ENCODE measurements at regions not wholly inside any gene's neighbourhood (a gene's known extent, or its start where the extent isn't known, plus 50 kb on each side); places are given as distances from the start of the nearest gene placed in this dataset.

DNA sequence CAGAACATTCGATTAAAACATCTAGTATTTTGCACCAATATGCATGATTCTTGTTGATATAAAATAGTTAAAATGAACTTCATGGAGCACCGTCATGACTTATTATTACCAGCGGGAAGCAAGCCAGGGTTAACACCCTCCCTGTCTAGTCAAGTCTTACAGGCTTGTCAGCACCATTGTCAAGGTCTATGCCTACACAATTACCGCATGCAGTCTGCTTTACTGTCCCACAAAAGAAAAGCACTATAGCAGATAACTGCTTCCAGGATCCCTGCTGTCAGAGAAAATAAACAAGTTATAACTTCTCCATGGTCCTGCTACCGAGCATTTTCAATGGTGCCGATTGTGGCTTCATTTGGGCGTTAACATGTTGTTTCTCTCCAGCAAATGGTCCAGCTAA lies 968.0 kb upstream of the FAM98A start (continued):
- no peak for TF ChIP-seq CHD1 (IDR thresholded peaks at IDR 0.05; ENCODE audit: low read depth, low read length)
- TF ChIP-seq, protein P1, sequence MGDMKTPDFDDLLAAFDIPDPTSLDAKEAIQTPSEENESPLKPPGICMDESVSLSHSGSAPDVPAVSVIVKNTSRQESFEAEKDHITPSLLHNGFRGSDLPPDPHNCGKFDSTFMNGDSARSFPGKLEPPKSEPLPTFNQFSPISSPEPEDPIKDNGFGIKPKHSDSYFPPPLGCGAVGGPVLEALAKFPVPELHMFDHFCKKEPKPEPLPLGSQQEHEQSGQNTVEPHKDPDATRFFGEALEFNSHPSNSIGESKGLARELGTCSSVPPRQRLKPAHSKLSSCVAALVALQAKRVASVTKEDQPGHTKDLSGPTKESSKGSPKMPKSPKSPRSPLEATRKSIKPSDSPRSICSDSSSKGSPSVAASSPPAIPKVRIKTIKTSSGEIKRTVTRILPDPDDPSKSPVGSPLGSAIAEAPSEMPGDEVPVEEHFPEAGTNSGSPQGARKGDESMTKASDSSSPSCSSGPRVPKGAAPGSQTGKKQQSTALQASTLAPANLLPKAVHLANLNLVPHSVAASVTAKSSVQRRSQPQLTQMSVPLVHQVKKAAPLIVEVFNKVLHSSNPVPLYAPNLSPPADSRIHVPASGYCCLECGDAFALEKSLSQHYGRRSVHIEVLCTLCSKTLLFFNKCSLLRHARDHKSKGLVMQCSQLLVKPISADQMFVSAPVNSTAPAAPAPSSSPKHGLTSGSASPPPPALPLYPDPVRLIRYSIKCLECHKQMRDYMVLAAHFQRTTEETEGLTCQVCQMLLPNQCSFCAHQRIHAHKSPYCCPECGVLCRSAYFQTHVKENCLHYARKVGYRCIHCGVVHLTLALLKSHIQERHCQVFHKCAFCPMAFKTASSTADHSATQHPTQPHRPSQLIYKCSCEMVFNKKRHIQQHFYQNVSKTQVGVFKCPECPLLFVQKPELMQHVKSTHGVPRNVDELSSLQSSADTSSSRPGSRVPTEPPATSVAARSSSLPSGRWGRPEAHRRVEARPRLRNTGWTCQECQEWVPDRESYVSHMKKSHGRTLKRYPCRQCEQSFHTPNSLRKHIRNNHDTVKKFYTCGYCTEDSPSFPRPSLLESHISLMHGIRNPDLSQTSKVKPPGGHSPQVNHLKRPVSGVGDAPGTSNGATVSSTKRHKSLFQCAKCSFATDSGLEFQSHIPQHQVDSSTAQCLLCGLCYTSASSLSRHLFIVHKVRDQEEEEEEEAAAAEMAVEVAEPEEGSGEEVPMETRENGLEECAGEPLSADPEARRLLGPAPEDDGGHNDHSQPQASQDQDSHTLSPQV (IDR thresholded peaks at IDR 0.05), result no peak
- no peak for TF ChIP-seq ZNF274 (IDR thresholded peaks at IDR 0.05; ENCODE audit: insufficient read depth, insufficient read length)

DNA sequence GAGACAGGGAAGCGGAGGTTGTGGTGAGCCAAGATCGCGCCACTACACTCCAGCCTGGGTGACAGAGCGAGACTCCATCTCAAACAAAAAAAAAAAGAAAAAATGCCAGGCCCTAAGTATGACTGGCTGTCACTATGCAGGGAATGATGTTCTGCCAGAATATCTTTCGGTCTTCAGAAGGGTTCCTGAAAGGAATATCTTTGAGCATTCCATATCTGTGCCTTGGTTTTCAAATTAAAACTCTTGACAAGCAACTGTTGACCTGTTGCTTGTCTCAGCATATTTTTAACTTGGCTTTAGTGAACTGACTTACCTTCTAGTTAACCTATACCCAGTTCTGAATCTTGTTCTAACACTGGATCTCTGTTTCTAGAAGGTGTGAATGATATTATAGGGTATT lies 953.2 kb upstream of the FAM98A start:
- H2AFZ ChIP-seq (ENCODE audit: control insufficient read depth, low read depth, low read length), result no peak overlapping the region
- ATAC-seq (no peak), DNase-seq (ENCODE audit: low read depth, low spot score) (no peak), FAIRE-seq (no peak)
- intact Hi-C loops (cut with micrococcal nuclease; ENCODE audit: unreplicated experiment) (no loop called here), in situ Hi-C loops (cut with MboI) (no loop called here)
- H3K27ac ChIP-seq (ENCODE audit: control insufficient read depth, insufficient read depth), result no peak overlapping the region
- no peak overlapping the region for H3K4me3 ChIP-seq
- ChIA-PET SMC1A (ENCODE audit: uncharacterized antibody, unreplicated experiment) (no interaction called here), RAD21 (ENCODE audit: unreplicated experiment) (no interaction called here), CTCF (no interaction called here), POLR2A (no interaction called here)
- H4K20me1 ChIP-seq (ENCODE audit: control insufficient read depth, insufficient read depth), result no peaks in the 10 kb centered on the region
- H3K79me2 ChIP-seq (ENCODE audit: control insufficient read depth, insufficient read depth, low read length), result no peaks in the 10 kb centered on the region
- H3K9me3 ChIP-seq (replicated peaks; ENCODE audit: control insufficient read depth, insufficient read depth, low read length), result no peaks in the 10 kb centered on the region
- TF ChIP-seq ZNF207 (IDR thresholded peaks at IDR 0.05; ENCODE audit: borderline replicate concordance), result no peak
- TF ChIP-seq SUPT20H (IDR thresholded peaks at IDR 0.05; ENCODE audit: borderline replicate concordance, control insufficient read depth, low read depth, low read length), result no peak
- 64% methylated on average over 3 of the region's 5 CpGs for WGBS (ENCODE audit: insufficient coverage, insufficient replicate concordance, low lambda C conversion rate, missing lambda C conversion rate)
- H3K4me2 ChIP-seq (ENCODE audit: control insufficient read depth, insufficient read depth), result no peak overlapping the region
- no peaks in the 10 kb centered on the region for H3K36me3 ChIP-seq (ENCODE audit: control insufficient read depth in 2 of 2, insufficient read depth in 2 of 2, low read length in 1 of 2)
- no peaks in the 10 kb centered on the region for H3K4me1 ChIP-seq (ENCODE audit: control insufficient read depth, insufficient read depth, low read length)
- no TSS peak for BruUV-seq (replicated peaks)
- no peaks in the 10 kb centered on the region for H3K27me3 ChIP-seq (replicated peaks in 1 of 2; ENCODE audit: control insufficient read depth in 2 of 2, insufficient read depth in 2 of 2, low read length in 1 of 2)
- H3K9ac ChIP-seq (ENCODE audit: control insufficient read depth, insufficient read depth, low read length), result no peak overlapping the region

All from GM12878 (cell line).